ENCODE measurements at regions not wholly inside any gene's neighbourhood (a gene's known extent, or its start where the extent isn't known, plus 50 kb on each side); places are given as distances from the start of the nearest gene placed in this dataset.
"Not testable (repeated sequence)": the region's sequence is repeated elsewhere in the genome, so short reads cannot be mapped to it uniquely, and the experiment has no call there.

DNA sequence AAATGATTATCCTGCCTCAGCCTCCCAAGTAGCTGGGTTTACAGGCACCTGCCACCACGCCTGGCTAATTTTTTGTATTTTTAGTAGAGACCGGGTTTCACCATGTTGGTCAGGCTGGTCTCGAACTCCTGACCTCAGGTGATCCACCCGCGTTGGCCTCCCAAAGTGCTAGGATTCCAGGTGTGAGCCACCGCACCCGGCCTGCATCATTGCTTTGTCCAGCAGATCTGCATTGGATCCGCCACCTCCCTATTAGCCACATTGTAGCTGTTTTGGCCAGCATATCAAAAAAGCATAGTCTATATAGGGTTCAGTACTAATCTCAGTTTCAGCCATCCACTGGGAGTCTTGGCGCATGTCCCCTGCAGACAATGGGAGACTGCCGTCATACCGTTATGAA lies 194.6 kb upstream of the SHH start:
- TF ChIP-seq, protein P1, sequence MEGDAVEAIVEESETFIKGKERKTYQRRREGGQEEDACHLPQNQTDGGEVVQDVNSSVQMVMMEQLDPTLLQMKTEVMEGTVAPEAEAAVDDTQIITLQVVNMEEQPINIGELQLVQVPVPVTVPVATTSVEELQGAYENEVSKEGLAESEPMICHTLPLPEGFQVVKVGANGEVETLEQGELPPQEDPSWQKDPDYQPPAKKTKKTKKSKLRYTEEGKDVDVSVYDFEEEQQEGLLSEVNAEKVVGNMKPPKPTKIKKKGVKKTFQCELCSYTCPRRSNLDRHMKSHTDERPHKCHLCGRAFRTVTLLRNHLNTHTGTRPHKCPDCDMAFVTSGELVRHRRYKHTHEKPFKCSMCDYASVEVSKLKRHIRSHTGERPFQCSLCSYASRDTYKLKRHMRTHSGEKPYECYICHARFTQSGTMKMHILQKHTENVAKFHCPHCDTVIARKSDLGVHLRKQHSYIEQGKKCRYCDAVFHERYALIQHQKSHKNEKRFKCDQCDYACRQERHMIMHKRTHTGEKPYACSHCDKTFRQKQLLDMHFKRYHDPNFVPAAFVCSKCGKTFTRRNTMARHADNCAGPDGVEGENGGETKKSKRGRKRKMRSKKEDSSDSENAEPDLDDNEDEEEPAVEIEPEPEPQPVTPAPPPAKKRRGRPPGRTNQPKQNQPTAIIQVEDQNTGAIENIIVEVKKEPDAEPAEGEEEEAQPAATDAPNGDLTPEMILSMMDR (conservative IDR thresholded peaks at IDR 0.05 in 1 of 2, IDR thresholded peaks at IDR 0.05 in 1 of 2; ENCODE audit: extremely low read depth in 1 of 2, insufficient read depth in 1 of 2, low read depth in 1 of 2, low read length in 2 of 2) = not testable (repeated sequence)
- TF ChIP-seq EZH2 (IDR thresholded peaks at IDR 0.05; ENCODE audit: borderline replicate concordance, low read length) = not testable (repeated sequence)

Measured in mammary epithelial cell (primary cell).